GM18870 (cell line): ENCODE measurements at regions not wholly inside any gene's neighbourhood (a gene's known extent, or its start where the extent isn't known, plus 50 kb on each side); places are given as distances from the start of the nearest gene placed in this dataset.
"Not testable (repeated sequence)": the region's sequence is repeated elsewhere in the genome, so short reads cannot be mapped to it uniquely, and the experiment has no call there.

Source experiments
- ATAC-seq: cut with Tn5 transposase; IDR thresholded peaks from one replicate; pipeline ENCODE4 v1.9.1; 2021; ENCODE audit warnings: moderate library complexity; ENCODE audit not compliant: unreplicated experiment

DNA sequence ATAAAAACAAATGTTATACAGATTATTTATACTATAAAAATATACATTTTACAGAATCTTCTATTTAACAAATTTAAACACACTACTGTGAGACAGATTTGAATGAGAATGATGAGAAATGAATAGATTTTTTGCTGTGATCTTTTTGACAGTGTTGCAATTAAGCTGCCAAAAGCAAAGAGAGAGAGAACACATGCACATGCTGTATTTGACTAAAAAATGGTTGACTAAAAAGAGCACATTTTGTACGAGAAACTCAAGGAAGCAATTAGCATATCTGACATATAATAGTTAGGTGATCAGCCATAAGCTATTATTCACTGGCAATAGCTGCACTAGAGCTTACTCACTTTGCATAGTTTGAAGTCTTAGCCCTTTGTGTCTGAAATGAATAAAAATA, 115.8 kb downstream of the SYT10 start:
- ATAC-seq, result no peak

DNA sequence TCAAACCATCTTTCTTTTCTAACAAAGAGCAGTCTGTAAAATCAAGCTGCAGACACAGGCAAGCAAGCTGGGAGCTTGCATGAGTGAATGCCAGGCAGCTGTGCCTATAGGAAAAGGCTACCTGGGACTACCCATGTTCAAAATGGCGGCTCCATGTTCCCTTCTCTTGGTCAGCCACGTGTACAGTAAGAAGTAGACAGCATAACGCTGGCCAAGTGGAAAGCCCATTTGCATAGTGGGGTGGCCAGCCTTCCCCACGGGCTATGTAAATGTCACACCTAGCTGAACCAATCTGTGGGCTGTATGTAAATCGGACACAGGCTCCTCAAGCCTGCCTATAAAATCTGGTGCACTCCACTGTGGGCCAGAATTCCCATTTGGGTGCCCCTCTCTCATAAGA, 117.1 kb downstream of the SYT10 start:
- ATAC-seq, result no peak

DNA sequence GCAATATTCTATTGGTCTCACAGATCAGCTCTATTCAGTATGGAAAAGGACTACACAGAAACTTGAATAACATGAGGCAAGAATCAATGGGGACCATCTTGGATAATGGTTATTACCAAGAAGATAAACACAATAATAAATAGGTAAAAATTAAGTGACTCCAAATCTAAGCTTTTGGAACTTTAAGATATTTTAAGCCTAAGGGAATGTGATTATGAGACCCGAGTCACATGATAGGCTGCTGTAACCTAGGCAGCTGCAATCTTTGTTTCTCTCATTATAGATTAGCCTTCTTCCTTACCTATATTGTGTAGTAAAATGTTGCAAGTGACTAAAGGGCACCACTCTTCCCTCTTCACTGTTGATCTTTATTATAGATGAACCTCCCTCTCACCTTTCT, 121.9 kb downstream of the SYT10 start:
- no peak for ATAC-seq

DNA sequence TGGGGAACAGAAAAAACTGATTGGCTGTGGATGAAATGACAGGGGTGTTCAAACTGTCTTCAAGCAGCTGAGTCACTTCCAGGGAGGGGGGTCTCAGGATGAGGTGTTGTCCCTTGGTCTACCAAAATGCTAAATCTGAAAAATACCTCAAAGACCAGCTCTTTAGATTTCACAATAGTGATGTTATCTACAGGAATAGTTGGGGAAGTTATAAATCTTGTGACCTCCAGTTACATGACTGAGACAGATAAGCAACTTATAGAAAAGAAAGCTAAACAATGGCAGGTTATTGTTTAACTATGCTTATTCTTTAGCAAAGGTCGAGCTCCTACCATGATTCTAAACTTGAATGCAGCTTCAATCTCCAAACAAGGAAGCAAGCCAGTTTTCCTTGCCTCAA, 125.4 kb downstream of the SYT10 start:
- ATAC-seq, result no peak

DNA sequence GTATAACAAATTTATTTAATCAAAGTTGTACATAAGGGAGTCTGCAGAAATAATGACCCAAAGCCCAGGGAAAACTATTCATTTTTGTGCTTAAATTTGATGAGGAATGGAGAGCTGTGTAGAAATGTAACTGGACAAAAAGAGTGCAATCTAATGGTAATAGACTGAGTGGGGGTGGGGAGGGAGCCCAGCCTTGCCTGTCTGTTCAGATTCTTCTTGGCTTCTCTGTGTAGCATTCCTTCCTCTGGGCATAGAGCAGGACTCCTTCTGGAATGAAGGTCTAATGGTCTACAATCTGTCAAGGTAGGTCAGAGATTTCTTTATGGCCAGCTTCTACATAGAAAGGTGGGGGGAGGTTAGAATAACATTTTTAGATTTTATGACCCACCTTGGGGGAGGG, 126.1 kb downstream of the SYT10 start:
- no peak for ATAC-seq

DNA sequence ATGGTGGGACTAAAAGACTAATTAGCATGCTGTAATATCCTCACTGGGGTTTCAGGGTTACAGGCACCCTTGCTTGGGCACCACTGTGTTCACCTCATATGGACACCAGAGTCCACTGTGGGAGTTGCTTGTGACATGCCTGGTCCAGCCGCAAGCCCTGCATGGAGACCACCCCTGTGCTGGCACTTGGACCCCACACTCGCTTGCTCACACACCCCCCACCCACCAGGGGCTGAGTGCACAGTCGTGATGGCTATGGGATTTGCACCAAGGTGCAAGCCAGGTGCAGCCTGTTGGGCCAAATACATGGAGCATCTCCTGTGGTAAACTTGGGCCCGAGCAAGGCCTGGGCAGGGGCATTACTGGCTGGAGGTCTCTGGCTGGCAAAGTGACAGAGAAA, 129.1 kb downstream of the SYT10 start:
- no peak for ATAC-seq

DNA sequence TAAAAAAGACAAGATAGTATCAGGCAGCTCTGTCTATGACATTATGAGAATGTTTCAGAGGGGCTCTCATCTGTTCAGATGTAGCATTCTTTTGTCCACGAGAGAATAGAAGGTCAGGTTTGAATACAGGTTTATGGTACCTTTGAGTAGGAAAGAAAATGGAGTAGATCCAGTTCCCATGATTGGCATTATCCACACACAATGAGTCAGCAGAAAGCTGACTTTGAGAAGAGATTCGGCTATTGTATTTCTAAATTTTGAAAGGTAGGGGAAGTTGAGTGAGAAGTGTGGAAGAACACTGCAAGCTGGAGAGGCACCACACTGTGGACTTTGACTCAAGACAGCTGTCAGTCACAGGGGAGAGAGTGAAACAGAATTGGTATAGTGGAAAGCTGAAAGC, 135.4 kb downstream of the SYT10 start:
- no peak for ATAC-seq

DNA sequence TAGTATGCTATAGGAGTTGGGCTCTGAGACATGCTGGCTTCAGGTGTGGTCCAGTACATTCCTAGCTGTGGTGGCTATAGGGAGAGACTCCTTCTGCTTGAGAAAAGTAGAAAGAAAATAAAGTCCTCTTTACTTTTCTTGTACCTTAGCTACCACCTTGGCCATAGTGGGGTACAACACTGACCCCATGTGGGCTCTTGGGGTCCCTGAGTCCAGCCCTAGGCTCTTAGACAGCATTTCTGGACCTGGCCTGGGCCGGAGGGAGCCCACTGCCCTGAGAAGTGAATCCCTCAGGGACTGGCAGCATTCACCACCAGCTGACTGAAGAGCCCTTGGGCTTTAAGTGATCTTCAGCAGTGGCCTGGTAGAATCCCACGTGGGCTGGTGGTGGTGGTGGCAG, 143.1 kb downstream of the SYT10 start:
- no peak for ATAC-seq

DNA sequence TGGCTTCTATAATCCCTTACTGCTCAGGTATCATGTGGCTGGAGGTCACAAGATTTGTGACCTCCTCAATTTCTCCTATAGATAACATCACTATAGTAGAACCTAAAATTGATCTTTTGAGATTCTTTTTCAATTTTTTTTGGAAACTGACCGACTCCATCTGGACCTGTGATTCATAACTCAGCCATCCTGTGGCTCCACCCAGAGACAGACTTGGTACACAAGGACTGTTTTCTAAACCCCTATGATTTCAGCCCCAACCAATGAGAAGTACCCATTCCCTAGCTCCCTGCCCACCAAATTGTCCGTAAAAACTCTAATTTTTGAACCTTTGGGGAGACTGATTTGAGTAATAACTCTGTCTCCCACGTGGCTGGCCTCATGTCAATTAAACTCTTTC, 148.9 kb downstream of the SYT10 start:
- no peak for ATAC-seq

DNA sequence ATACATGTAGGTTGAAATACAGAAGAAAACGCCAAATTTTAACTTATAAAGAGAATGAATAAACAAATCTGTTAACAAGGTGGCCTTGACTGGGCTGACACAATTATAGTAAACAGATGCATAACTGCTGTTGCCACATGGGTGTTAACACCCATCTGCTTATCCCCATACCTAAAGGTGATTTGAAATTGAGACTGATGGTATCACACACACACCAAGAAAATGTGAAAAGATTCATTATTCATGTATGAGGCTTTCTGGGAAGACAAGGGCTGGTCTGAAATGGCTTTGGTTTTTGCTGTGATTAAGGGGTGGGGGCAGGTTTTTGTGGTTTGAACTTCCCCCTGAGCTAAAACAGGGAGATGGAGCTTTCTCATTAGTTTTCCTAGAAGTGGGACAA, 156.6 kb downstream of the SYT10 start:
- ATAC-seq, result no peak

DNA sequence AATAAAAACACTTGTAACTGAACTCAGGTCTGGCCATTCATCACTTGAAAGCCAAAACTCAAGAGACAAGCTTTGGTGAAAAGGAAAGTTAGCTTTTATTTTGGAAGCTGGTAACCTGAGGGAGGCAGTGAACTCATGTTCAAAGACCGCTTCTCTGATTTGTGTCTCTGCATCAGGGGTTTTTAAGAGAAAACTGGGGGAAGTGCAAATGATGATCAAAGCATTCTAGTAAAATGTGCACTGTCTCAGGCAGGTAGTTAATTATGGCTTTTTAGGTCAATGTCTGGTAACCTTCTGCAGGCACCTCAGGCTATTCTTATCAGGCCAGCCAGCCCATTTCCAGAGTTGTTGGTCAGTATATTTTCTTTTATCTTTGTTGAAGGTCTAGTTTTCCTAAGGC, 162.2 kb downstream of the SYT10 start:
- ATAC-seq, result no peak

DNA sequence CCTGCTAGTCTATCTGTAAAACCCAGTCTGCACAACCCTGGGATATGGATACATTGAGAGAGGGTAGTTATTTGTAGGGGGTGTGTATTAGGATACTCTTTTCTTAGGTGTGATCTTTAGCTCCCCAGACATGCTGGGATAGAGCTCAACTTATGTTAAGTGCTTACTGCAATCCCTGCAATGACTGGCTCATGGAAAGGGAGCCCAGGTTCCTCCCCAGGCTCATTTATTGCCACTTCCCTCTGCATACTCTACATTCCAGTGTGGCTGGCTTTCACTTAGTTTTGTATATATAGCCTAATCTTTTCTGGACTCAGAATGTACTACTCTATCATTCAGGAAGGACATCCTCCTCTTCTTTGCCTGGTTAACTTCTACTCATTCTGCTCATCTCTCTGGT, 172.0 kb downstream of the SYT10 start:
- no peak for ATAC-seq

DNA sequence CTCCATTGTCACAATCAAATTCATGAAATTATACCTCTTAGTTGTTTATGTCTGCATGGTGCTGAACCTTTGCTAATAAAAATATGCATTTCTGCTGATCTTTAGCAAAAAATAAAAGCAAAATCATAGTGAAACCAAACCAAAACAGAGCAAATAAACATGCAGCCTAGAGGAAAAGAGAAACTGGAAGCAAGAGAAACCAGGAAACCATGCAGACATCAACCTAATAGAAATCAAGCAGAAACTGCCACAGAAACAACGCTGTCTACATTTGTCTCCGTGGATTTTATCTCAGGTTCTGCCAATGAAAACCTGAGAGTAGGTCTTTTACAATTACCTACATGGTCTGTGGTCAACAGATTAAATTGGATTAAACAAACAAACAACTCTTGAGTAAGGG, 173.7 kb downstream of the SYT10 start:
- ATAC-seq, result peak; percentile 86

DNA sequence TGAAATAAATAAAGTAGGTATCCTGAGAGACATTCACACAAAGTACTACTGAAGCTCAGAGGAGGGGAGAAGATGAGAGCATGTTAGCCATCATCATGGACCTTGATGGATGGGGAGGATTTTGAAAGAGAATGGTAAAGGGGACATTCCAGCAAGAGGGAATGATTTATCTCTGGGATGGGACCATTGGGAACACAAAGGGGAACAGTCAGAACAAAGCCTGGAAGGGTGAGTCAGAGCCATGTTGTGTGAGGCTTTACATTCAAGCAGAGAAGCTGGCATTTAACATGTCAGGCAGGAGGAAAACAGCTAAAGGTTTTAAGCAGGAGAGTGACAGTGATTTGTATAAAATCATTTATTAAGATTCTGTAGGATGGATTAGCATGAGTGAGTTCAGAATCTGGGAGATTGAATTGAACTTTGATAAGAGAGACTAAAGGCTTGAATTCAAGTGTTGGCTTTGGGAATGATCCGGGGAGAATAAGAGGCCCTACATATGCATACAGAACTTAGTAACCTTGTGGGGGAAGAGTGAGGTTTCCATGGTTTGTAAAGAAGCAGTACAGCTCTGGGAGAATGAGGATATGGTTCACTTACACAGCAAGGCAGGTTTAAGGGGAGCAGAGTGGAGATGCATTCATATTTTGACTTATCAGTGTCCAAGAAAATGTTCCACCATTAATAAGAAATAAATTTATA, 174.4 kb downstream of the SYT10 start:
- no peak for ATAC-seq

DNA sequence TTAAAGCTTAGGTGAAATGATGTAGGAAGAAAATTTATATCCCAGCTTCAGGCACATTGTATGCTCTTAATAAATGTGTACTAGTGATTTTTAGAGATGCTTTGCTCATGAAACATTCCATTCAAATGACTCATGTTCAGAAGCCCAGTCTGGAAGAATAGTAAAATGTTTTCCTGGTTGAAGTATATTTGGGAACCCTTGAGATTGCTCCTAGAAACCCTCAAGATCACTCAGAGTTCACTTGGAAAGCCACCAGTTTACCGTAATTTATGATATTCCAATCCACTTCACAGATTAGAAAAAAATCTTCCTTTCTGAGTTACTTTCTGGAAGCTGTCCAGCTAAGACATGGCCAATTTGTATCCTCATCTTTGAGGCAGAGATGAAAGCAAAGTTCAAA, 186.4 kb downstream of the SYT10 start:
- no peak for ATAC-seq

DNA sequence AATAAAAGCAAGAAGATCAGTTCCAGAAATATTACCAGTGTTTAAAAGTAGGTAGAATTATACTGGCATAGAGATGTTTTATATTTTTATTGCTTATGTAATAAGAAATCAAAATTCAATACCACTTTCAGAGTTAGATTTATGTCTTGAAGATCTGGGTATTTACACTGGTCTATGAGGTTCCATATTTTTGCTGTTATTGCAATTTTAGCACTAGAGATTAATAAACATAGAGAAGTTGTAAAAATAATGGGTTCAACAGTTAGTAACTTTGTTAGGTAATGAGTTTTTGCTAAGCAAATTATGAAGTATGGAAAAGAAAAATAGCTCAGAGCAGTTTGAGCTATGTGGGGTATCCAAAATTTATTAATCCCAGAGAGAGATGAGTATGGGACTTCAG, 188.1 kb downstream of the SYT10 start:
- no peak for ATAC-seq

DNA sequence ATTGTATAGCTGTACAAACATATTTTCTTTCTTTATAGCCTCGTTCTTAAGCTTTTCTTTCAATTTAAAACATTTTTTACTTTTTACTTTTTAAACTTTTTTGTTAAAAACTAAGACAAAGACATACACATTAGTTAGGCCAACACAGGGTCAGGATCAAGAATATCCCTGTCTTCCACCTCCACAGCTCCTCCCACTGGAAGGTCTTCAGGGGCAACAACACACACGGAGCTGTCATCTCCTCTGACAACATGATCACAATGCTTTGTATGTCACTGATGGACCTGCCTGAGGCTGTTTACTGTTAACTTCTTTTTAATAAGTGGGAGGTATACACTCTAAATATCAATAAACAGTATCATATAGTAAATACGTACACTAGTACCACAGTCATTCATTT, 191.3 kb downstream of the SYT10 start:
- ATAC-seq, result no peak

DNA sequence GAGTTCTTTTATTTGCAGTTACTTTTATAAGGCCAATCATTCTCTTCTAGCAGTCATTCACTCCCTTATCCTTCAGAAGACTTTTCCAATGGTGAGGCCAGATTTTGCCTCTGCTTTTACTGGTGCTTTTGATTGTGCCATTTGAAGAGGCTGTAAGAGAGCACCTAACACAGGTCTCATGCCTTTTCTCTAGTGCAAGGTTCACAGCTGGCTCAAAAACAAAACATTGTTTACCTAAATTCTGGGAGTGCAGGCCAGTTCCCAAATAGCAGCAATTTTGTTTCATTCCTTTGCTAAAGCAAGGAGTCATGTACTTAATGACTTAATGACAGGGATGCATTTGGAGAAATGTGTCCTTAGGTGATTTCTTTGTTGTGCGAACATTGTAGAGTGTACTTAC, 192.0 kb downstream of the SYT10 start:
- no peak for ATAC-seq

DNA sequence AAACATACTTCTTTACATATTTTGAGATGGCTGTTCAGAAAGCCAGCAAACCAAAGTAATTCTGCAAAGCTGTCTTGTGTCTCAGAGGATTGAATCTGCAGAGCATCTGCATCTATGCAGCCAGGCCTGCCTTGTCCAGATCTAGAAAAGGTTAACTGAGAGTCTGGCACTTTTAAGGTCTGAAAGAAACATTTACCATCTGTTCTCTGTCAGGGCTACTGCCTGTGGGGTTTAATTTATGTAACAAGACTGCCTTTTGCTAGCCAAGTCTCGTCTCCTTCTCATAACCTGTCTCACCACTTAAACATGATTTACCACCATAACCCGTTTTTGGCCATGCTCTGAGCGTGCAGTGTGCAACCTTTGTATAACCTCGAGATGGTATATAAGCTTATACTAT, 194.2 kb downstream of the SYT10 start:
- no peak for ATAC-seq

DNA sequence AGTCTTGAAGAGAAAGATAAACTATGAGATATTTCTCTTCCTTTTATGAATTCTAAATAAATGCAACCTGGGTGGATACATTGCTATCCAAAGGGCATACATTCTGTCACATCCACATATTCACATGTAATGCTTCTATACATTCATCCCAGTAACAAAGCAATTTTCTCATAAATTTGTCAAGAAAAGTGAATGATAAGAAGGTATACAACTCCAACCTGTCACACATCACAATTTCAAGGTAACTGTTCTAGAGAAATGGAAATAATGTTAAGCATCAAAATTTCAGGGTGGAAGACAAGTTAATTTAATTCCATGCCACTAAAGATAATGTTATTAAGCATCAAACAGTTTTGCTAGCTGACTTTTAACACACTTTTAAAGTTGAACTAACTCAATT, 212.9 kb downstream of the SYT10 start:
- no peak for ATAC-seq

DNA sequence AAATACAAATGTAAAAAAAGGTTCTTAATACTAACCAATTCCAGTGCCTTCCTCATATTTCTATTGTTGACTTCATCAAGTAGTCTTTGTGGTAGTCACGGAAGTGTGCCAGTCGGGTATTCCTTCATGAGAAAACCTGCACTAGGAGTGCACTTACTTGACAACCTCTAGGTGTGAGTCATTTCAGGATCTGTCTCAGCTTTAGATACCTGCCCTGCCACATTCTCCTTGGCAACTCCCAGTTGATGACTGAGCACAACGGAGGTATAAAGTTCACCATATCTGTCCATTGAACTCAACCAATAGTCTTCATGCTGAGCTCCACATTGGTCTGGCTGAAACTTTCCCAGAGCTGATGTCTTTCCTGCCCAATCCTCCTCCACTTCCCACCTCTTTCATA, 215.7 kb downstream of the SYT10 start:
- no peak for ATAC-seq

DNA sequence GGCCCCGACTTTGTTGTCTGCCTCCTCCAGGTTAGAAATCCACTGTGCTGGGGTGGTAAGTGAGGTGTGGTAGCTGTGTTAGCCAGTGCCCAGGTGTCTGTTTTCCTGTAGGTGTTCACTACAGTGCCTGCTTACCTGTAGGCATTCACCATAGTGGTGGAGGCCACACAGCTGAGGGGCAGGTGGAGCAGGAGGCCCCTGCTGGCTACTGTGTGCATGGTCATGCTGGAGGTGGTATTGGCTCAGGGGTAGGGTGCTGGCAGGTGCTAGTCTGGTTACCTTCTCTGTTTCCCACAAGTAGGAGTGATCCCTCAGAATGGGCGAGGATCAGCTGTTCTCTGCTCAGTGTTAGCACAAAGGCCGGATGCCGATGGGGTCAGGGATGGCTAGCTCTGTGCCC, 217.3 kb downstream of the SYT10 start:
- no peak for ATAC-seq

DNA sequence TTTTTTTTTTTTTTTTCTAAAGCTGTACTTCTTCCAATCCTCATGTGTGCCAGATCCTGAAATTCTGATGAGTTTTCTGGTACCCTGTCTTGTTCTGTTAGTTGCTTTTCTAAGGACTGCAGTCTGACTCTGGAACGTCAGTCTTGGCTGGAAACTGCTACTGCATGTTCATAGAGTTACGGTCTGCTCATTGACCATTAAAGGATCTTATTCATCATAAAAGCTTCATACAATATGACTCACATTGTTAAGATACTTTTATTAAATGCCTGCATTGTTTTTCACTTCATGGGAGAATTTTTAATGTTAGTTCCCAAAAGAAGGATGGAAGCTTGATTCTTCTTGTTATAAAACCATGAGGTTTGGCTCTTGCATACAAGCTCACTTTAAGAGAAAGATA, 233.6 kb downstream of the SYT10 start:
- ATAC-seq, result no peak

DNA sequence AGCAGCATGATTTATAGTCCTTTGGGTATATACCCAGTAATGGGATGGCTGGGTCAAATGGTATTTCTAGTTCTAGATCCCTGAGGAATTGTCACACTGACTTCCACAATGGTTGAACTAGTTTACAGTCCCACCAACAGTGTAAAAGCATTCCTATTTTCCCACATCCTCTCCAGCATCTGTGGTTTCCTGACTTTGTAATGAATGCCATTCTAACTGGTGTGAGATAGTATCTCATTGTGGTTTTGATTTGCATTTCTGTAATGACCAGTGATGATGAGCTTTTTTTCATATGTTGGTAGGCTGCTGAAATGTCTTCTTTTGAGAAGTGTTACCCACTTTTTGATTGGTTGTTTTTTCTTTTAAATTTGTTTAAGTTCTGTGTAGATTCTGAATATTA, 245.2 kb downstream of the SYT10 start:
- ATAC-seq, result not testable (repeated sequence)
